AG09309 (cell line): ENCODE measurements at regions not wholly inside any gene's neighbourhood (a gene's known extent, or its start where the extent isn't known, plus 50 kb on each side); places are given as distances from the start of the nearest gene placed in this dataset.

ENCODE experiments used
- DNase-seq: peaks from one replicate; pipeline ENCODE4 v3.0.0-alpha.2; 2010; ENCODE audit warnings: low read depth
- H3K4me3 ChIP-seq: 2 replicates; pipeline ENCODE4 v1.5.1; 2011; ENCODE audit warnings: mild to moderate bottlenecking, low read depth, low read length, moderate library complexity; ENCODE audit not compliant: control insufficient read depth
- TF ChIP-seq, protein P1 (sequence below): IDR thresholded peaks from 2 replicates; pipeline ENCODE4 v1.5.1; 2011; ENCODE audit warnings: mild to moderate bottlenecking, low read depth, low read length, inconsistent platforms; ENCODE audit not compliant: insufficient read depth, control insufficient read depth; ENCODE audit errors: missing control alignments

DNA sequence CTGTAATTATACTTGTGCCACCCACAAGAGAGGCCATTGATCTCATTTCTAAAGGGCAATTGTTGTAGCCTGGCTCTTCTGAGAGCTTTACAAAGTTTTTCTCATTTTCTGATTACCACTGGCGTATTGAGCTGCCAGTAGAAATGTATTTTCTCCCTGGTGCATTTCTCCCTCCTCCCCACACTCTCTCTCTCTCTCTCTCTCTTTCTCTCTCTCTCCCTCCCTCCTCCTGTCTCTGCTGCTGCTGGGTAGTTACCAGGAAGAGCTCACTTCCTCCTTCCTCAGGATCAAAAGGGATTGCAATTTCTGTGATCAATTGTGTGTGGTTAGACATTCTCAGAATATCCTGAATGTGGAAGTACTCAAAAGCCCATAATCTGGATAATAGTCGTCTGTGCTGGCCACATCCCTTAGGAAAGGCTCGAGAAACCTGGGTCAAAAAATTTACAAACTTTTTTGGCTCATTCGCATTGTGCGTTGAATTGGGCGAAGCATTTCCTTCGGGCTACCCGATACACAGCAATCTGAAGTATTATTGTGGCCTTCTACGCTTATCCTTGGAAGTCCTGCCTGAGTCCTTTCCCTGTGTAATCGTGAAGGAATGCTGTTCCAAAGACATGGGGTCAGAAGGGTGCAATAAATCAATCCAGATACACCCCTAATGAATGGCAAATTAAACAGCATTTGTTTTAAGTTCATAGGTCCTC is 254.8 kb downstream of the MSRB3 start:
- no peak for DNase-seq
- TF ChIP-seq, protein P1, sequence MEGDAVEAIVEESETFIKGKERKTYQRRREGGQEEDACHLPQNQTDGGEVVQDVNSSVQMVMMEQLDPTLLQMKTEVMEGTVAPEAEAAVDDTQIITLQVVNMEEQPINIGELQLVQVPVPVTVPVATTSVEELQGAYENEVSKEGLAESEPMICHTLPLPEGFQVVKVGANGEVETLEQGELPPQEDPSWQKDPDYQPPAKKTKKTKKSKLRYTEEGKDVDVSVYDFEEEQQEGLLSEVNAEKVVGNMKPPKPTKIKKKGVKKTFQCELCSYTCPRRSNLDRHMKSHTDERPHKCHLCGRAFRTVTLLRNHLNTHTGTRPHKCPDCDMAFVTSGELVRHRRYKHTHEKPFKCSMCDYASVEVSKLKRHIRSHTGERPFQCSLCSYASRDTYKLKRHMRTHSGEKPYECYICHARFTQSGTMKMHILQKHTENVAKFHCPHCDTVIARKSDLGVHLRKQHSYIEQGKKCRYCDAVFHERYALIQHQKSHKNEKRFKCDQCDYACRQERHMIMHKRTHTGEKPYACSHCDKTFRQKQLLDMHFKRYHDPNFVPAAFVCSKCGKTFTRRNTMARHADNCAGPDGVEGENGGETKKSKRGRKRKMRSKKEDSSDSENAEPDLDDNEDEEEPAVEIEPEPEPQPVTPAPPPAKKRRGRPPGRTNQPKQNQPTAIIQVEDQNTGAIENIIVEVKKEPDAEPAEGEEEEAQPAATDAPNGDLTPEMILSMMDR, result no peak
- no peak overlapping the region for H3K4me3 ChIP-seq

DNA sequence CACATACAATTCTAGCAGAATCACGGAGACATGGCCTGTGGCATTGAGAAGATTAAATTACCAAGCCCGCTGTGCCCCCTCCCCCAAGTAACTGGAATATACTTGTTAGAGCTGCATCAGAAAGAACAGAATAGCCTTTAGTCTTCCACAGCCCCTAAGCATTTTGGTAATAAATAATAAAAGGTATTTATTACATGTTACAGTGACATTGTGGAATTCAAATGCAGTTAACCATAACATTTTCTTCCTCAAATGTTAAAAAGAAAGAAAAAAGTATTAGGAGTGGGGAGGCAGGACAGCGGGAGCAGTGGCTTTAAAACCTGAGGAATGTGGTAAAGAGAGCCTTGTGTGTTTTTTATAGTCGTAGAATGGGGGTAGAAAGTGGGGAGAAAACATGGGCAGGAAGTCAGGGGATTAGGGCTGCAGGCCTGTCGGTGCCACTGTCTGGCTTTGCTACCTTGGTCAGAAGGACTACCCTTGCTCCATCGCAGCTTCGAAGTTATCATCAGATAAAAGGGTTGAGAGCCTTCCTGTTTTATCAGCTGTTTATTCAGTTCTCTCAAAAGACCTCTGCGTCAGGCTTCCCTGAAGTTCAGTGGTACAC is 255.9 kb downstream of the MSRB3 start:
- TF ChIP-seq, protein P1, result no peak
- H3K4me3 ChIP-seq, result no peak overlapping the region
- no peak for DNase-seq

DNA sequence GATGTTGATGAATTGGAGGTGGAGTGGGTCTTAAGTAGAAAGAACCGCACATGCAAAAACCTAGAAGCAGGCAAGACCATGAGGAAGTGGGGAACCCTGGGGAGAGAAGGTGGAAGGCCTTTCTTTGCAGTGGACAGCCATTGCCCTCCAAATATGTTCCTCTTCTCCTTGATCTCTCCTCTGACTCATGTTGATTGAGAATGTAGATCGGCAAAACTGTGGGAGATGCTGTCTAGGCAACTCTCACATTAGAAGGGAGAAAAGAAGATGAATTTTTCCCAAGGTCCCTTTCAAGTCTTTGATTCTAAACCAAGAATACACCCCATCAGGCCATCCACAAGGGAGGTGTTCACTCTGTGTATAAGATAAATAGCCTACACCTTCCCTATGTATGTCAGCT is 257.5 kb downstream of the MSRB3 start:
- DNase-seq, result no peak
- no peak overlapping the region for H3K4me3 ChIP-seq
- TF ChIP-seq, protein P1, result no peak

DNA sequence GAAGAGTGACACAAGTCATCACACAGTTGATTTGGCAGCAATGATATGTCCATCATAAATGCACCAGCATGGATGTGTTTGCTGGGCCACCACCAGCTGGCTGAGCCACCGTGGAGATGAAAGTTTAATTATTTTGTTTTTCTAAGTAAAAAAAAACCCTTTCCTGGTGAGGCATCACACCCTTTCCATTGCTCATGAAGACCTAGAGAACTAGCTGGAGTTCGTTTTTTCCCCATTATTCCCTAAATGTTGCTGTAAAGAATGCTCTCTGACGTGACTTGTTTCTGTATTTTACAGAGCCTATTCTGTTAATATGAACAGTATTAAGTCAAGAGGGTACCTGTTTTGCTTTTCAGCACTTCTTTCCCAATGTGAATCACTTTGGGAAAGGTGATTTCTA is 257.9 kb downstream of the MSRB3 start:
- TF ChIP-seq, protein P1, result no peak

DNA sequence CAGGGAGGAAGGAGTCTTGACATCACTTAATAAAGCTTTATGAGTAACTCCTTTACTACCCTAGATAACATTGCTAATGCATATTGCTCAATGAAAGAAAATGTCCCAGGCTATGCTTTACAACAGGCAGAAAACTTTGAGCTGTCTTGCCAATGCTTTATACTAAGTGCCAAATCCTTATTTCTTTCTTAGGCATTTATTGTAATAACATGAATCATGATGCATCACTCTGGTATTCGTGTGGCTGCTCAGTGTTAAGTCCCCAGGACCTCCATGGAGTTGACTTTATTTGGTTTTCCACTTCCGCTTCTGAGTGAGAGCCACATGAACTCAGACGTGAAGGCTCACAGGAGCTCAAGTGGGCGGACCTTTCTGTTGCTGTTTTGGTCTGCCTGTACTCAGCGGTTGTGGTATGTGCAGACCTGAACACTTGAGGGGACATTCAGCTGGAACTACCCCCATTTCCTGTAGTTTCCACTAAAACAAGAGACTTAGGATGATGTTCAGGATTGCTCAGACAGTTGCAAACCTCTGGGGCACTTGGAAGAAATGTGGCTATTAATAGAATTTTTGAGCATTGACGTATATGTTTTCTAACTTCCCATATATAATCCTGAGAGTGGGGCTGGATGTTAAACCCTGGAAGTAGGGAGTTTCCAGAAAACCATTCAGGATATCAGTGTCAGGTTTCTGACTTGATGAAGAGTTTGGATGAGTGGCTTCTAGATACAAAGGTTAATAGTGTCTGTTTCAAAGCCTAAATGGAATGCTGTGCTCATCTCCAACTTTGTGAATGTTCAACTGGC is 258.6 kb downstream of the MSRB3 start:
- peak; percentile 100 for DNase-seq
- TF ChIP-seq, protein P1, result no peak
- H3K4me3 ChIP-seq, result no peak overlapping the region

More for the DNA sequence above, 257.9 kb downstream of the MSRB3 start:
- H3K4me3 ChIP-seq, result no peak overlapping the region
- no peak for DNase-seq

DNA sequence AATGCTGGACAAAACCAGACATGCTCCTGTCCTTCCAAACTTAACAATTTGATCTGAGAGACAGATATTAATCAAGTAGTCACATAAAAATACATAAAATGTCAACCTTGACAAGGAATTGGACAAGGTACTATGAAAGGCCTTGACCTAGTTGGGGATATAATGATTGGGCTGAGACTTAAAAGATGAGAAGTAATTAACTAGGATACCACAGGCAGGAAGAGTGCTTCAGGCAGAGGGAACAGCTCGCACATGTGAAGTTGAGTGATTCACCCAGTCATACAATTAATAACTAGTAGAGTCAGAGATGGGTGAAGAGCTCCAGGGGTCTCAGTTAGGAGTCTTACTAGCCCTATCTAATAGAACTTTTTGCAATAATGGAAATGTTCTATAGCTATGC is 259.5 kb downstream of the MSRB3 start:
- DNase-seq, result no peak
- no peak overlapping the region for H3K4me3 ChIP-seq
- TF ChIP-seq, protein P1, result no peak
